ENCODE measurements at regions not wholly inside any gene's neighbourhood (a gene's known extent, or its start where the extent isn't known, plus 50 kb on each side); places are given as distances from the start of the nearest gene placed in this dataset.

DNA sequence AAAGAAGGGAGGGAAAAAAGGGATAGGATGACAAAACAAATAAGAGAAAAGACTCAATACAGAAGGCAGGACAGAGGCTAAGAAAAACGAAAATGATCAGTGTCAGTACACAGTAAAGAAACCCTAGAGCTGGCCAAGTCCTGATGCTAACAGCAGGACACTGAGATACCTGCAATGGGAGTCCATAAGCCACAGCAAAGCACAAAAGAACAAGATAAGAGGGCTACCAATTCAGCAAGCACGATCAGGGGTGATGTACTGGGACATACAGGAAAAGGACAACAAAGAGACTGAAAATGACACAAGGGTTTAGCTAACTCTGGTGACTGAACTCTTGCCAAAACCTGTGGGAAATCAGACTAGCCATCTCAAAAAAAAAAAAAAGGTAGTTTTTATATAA is 1072.6 kb upstream of the COX7C start:
- Histone ChIP-seq H3K27ac (ENCODE audit: low read depth, low read length) (no peak overlapping the region), H2BK12ac (ENCODE audit: low read depth, low read length) (no peak overlapping the region), H3K36me3 (ENCODE audit: control insufficient read depth in 2 of 4, insufficient read depth in 4 of 4, low read length in 3 of 4) (no peaks in the 10 kb centered on the region), H2AFZ (ENCODE audit: low read length) (peak overlapping the region; percentile 56; the same call in 1 of the 2 replicates), H3K9me3 (ENCODE audit: insufficient read depth in 2 of 2, low read depth in 1 of 2, low read length in 1 of 2) (peaks cover 0 to 2% of the 10 kb centered on the region in 2 experiments; a peak in 1 of 4 replicates), H3K9ac (replicated peaks in 1 of 4; ENCODE audit: extremely low read depth in 1 of 4, low read depth in 3 of 4, low read length in 3 of 4) (no peak overlapping the region), H4K8ac (ENCODE audit: extremely low read depth, insufficient read depth, low read length) (no peak overlapping the region), H3K18ac (ENCODE audit: extremely low read depth, low read length) (no peak overlapping the region), H2BK20ac (ENCODE audit: low read length) (no peak overlapping the region), H3K4me2 (ENCODE audit: insufficient read depth in 1 of 2, low read depth in 2 of 2, low read length in 2 of 2) (no peak overlapping the region), H3K4me3 (ENCODE audit: extremely low read depth in 1 of 4, insufficient read depth in 2 of 4, low read depth in 3 of 4, low read length in 4 of 4) (no peak overlapping the region), H2BK15ac (ENCODE audit: low read length) (no peak overlapping the region), H3K14ac (ENCODE audit: insufficient read length) (no peak overlapping the region), H2AK5ac (ENCODE audit: low read depth, low read length) (no peak overlapping the region), H3K56ac (replicated peaks; ENCODE audit: insufficient read length, low read depth, low read length) (no peak overlapping the region), H3K4me1 (replicated peaks in 1 of 4; ENCODE audit: control insufficient read depth in 3 of 4, insufficient read depth in 4 of 4, low read length in 3 of 4) (no peaks in the 10 kb centered on the region), H4K20me1 (replicated peaks in 1 of 2; ENCODE audit: control insufficient read depth in 1 of 2, insufficient read depth in 2 of 2, low read length in 2 of 2) (no peaks in the 10 kb centered on the region), H4K5ac (ENCODE audit: insufficient read length, low read depth, low read length) (no peak overlapping the region), H4K91ac (replicated peaks; ENCODE audit: insufficient read length, low read length) (no peak overlapping the region), H2BK5ac (ENCODE audit: low read depth, low read length) (no peak overlapping the region), H3K4ac (replicated peaks; ENCODE audit: insufficient read length, low read depth, low read length) (no peak overlapping the region), H3K79me2 (ENCODE audit: control insufficient read depth in 1 of 2, insufficient read depth in 2 of 2, low read length in 2 of 2) (no peaks in the 10 kb centered on the region), H2BK120ac (replicated peaks; ENCODE audit: low read depth, low read length) (no peak overlapping the region), H3K79me1 (ENCODE audit: low read depth, low read length) (no peaks in the 10 kb centered on the region), H3K23me2 (ENCODE audit: low read depth, low read length) (no peaks in the 10 kb centered on the region), H3K27me3 (replicated peaks in 1 of 4; ENCODE audit: control insufficient read depth in 3 of 4, extremely low read depth in 1 of 4, insufficient read depth in 3 of 4, low read length in 3 of 4) (no peaks in the 10 kb centered on the region), H3K23ac (ENCODE audit: insufficient read length) (no peak overlapping the region)
- WGBS, 2 experiments (ENCODE audit: extremely low coverage in 1 of 2, insufficient coverage in 1 of 2, insufficient read length in 1 of 2, insufficient replicate concordance in 2 of 2, low coverage in 1 of 2, low lambda C conversion rate in 2 of 2, missing lambda C conversion rate in 1 of 2) = 71% methylated on average over 2 of the region's 2 CpGs; no CpG with 5 or more reads in 1 of the 2 experiments
- FAIRE-seq = no peak
- no peak for DNase-seq (ENCODE audit: low read depth in 1 of 2, low spot score in 2 of 2)
- POLR2A ChIA-PET (ENCODE audit: partially characterized antibody) = no interaction called here
- CTCF ChIA-PET (ENCODE audit: partially characterized antibody) = no interaction called here
- TF ChIP-seq JUN (IDR thresholded peaks at IDR 0.05; ENCODE audit: low read depth, low read length) (no peak), SRF (IDR thresholded peaks at IDR 0.05; ENCODE audit: low read depth, low read length) (no peak), KDM4A (IDR thresholded peaks at IDR 0.05; ENCODE audit: low read depth, low read length, severe bottlenecking) (no peak), RNF2 (IDR thresholded peaks at IDR 0.05; ENCODE audit: borderline replicate concordance, low read depth, low read length, missing control alignments, poor library complexity, severe bottlenecking) (no peak), CHD2 (IDR thresholded peaks at IDR 0.05; ENCODE audit: low read length) (no peak), BRCA1 (IDR thresholded peaks at IDR 0.05; ENCODE audit: low read depth, low read length) (no peak), MAFK (IDR thresholded peaks at IDR 0.05; ENCODE audit: low read depth, low read length) (no peak), POLR2A (IDR thresholded peaks at IDR 0.05; ENCODE audit: control extremely low read depth in 1 of 2, low read depth in 2 of 2, low read length in 2 of 2) (no peak), EP300 (IDR thresholded peaks at IDR 0.05; ENCODE audit: borderline replicate concordance in 1 of 2, low read depth in 2 of 2, low read length in 2 of 2) (no peak), CREB1 (IDR thresholded peaks at IDR 0.05) (no peak), SUZ12 (IDR thresholded peaks at IDR 0.05; ENCODE audit: low read length) (no peak), ZNF274 (IDR thresholded peaks at IDR 0.05; ENCODE audit: borderline replicate concordance, extremely low read depth, low read length) (no peak)
- TF ChIP-seq, protein P1, sequence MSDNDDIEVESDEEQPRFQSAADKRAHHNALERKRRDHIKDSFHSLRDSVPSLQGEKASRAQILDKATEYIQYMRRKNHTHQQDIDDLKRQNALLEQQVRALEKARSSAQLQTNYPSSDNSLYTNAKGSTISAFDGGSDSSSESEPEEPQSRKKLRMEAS (IDR thresholded peaks at IDR 0.05) = no peak
- TF ChIP-seq, protein P2, sequence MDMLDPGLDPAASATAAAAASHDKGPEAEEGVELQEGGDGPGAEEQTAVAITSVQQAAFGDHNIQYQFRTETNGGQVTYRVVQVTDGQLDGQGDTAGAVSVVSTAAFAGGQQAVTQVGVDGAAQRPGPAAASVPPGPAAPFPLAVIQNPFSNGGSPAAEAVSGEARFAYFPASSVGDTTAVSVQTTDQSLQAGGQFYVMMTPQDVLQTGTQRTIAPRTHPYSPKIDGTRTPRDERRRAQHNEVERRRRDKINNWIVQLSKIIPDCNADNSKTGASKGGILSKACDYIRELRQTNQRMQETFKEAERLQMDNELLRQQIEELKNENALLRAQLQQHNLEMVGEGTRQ (IDR thresholded peaks at IDR 0.05; ENCODE audit: low read length) = no peak

Data from H1 (cell line).